ENCODE measurements at regions not wholly inside any gene's neighbourhood (a gene's known extent, or its start where the extent isn't known, plus 50 kb on each side); places are given as distances from the start of the nearest gene placed in this dataset.
"Not testable (repeated sequence)": the region's sequence is repeated elsewhere in the genome, so short reads cannot be mapped to it uniquely, and the experiment has no call there.

DNA sequence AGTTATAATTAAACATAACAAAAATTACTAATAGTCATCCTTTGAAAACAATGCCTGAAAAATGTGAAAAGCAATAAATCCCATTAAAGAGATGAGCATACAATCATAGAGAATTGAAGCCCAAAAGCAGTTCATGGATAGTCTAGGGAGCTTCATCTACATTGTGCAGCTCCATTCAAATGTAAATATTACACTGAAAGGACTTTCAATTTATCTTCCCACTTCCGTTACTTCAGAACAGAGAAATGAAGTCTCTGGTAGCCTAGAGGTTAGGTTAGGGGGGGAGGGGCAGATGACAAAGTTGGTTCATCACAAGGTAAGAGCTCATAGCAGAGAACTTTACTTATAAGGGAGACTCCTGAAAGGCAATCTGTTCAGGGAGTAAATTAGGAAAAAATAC lies 126.6 kb upstream of the RGPD4 start:
- DNase-seq (ENCODE audit: low read depth in 2 of 2) = no peak

DNA sequence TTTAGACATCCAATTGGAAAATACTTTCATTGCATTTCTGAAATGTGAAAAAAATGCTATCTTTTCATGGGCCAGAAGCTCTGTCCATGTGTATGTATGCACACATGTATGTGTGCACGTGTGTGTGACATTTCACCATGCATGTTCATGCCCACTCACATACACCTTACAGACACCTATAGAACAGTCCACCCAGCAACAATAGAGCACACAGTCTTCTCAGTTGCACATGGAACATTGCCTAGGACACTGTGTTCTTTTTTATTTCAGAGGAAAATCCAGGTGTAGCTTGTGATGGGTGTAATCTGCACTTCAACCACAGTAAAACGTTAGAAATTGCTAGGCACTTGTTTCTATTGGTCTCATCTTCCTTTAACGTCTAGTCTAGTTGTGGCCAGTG lies 114.8 kb upstream of the RGPD4 start:
- DNase-seq (ENCODE audit: low read depth in 2 of 2) = no peak

DNA sequence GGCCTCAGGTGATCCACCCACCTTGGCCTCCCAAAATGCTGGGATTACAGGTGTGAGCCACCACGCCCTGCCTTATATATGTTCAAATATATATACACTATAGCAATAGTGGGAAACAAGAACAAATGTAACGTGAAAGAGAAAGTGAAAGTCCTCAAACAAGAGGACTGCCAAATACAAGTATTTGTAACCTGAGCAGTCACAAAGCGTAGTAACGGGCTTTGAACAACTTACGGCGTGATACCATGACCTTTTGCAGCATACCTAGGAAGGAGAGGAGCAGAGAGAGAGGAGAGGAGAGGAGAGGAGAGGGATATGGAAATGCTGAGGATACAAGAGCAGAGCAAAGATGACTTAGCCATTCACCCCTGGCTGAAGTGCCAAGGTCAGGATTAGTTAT lies 113.8 kb upstream of the RGPD4 start:
- DNase-seq (ENCODE audit: low read depth in 2 of 2) = no peak

DNA sequence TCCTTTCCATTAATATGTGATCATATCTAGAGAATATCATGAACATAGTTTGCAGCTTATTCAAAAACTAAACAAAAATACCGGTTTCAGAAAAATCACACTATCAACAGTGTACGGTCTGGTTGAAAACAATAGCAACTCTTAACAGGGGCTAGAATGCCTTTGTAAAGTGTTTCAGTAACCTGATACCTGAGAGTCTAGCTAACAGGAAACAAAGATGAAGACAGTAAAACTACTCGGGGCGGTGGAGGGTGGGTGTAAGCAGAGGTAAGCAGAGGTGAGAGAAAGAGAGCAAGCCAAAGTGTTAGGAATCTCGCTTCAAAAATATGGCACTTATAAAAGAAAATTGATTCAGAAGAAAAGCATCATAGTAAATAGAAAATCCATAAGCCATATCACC lies 109.0 kb upstream of the RGPD4 start:
- DNase-seq (ENCODE audit: low read depth in 2 of 2) = no peak

DNA sequence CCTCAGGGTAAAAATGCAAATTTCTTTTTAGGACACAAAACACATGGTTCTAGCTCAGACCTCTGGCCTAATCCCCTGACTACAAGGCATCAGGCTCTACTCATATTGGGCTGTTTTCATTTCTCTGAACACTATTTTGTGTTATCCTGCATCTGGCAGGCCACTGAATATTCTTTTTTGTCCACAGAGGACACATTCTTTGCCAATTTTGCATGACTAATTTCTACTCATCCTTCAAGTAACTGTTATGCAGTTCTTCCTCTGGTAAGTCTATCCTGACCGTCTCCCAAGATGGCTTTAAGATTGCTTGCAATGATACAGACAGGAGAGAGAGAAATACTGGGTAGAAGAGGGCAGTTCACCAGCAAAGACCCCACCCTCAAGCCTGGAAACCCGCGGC lies 107.6 kb upstream of the RGPD4 start:
- no peak for DNase-seq (ENCODE audit: low read depth in 2 of 2)

DNA sequence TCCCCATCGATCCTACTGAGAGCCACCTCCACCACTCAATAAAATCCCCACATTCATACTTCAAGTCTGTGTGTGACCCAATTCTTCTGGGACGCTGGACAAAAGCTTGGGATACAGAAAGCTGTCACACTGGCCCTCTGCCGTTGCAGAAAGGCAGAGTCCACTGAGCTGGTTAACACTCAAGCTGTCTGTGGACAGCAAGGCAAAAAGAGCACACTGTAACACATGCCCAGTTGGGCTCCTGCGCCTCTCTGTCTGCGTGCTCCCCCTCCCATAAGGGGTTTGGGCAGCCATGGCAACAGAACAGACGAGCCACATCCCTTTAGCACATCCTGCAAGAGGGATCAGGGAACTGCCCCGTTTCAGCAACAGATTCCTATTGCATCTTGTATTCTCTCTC lies 106.9 kb upstream of the RGPD4 start:
- DNase-seq (ENCODE audit: low read depth in 2 of 2) = no peak

DNA sequence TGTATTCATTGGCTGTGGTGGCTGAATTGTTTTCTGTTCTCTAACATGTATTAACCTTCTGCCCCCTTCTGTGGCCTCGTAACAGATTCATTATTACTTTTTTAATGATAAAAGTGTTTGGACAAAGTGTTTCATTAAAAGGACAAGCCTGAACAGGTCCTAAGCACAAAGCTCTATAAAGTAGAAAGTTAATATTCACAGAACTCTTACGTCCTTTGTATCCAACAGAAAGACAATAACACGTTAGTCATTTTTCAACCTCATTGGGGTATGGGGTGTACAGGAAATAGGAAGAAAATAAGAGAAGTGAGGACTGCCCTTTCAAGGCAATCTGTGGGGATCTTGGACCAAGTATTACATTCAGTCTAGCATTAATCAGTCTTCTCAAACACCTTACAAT lies 105.5 kb upstream of the RGPD4 start:
- DNase-seq (ENCODE audit: low read depth in 2 of 2) = no peak

DNA sequence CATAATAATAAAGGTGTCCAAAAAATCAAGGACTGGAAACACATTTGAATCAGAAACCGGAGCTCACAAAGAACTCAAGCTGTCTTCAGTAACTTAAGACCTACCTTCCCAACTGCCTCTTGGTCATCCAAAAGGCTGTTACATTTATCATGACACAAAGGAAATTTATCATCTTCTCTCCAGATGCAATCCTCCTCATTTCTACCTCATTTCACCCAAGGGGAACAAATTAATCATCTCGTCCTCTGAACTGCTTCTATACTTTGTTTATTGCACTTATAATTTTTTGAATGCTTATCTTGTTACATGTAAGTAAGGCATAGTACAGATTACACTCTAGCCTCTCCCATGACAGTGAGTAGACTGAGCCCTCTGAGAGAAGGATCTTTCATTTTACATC lies 105.1 kb upstream of the RGPD4 start:
- DNase-seq (ENCODE audit: low read depth in 2 of 2) = no peak

DNA sequence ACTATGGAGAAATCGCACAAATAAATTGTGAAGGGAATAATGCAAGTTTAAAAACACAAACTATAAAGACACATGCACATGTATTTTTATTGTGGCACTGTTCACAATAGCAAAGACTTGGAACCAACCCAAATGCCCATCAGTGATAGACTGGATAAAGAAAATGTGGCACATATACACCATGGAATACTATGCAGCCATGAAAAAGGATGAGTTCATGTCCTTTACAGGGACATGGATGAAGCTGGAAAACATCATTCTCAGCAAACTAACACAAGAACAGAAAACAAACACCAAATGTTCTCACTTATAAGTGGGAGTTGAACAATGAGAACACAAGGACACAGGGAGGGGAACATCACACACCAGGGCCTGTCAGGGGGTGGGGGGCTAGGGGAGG lies 100.9 kb upstream of the RGPD4 start:
- DNase-seq (ENCODE audit: low read depth in 2 of 2) = not testable (repeated sequence)

DNA sequence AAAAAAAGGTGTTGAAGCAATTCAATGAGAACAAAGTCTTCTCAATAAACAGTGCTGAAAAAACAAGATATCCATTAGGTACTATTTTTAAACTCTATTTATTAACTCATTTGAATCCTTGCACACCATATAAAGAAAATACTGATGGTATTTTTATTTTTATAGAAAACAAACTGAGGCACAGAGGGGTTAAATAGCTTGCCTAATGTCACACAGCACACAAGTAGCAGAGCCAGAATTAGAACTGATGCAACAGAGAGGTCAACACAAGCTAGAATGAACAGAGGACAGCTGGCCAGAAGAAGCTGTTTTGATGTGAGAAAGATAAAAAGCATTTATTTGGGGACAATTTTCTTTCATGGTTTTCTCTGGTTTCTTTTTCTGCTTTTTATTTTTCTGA lies 99.4 kb upstream of the RGPD4 start:
- DNase-seq (ENCODE audit: low read depth in 2 of 2) = no peak

DNA sequence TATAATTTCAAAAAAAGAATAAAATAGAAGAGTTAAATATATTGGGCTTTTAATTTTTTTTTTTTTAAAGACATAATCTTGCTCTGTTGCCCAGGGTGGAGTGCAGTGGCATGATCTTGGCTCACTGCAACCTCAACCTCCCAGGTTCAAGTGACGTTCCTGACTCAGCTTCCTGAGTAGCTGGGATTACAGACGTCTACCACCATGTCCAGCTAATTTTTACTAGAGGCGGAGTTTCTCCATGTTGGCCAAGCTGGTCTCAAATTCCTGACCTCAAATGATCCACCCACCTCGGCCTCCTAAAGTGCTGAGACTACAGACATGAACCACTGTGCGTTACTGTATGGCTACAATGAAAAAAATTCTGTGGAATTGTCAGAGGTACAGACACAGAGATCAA lies 98.1 kb upstream of the RGPD4 start:
- DNase-seq (ENCODE audit: low read depth in 2 of 2) = no peak

DNA sequence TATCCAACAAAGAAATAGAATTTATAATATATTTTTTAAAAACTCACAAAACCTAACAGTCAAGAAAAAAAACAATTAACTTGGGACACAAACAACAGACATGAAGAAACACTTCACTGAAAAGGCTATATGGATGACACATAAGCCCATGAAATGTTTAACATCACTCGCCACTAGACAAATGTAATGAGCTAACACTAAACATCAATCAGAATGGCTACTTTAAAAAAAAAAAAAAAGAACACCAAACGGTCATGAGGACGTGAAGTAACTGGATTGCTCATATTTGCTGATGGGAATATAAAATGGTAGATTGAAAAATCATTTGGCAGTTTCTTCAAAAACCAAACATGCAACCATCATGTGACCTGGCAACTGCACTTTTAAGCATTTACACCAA lies 97.3 kb upstream of the RGPD4 start:
- no peak for DNase-seq (ENCODE audit: low read depth in 2 of 2)

DNA sequence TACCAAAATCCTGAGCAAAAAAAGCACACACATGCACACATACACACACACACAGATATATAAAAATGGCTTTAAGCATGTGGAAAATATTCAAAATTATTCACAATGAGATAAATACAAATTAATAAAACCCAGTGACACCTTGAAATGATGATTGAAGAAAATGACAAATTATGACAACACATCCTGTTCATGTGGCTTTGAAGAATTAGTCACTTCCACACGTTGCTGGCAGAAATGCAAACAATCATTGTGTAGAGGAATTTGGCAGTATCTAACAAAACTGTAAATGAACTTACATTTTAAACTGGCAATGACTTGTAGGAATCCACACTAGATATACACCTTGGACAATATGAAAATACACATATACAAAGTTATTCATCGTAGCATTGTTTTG lies 95.8 kb upstream of the RGPD4 start:
- no peak for DNase-seq (ENCODE audit: low read depth in 2 of 2)

DNA sequence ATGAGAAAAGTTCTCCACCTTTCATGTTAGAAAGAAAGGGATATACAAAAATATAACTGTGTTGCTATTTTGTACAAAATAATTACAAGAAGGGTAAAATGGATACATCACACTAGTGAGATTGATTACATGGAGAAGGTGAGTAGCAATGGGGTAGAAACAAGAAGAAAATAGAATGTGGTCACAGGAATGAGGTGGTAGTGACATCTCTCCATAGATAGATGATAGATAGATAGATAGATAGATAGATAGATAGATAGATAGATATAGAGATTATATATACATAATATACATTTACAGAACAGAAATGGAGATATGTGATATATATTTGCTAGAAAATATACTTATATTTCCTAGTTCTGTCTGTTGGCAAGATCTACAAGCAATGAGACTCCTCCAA lies 95.3 kb upstream of the RGPD4 start:
- no peak for DNase-seq (ENCODE audit: low read depth in 2 of 2)

DNA sequence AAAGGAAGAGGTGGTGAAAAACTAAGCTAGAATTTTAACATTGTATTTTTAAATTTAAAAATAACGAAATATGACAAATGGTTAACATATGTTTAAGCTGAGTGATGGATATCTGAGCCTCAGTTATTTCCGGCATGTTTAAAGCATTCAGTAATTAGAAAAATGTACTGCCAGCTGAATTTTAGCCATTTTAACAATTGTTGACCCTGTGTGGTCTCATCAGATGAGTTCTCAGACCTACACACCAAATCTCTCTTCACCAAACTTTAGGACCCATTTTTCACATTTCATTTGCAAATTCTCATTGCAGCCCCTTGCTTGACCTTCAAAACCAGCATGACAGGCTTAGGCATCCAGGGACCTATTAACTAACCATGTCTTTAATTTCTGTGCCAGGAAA lies 91.5 kb upstream of the RGPD4 start:
- no peak for DNase-seq (ENCODE audit: low read depth in 2 of 2)

DNA sequence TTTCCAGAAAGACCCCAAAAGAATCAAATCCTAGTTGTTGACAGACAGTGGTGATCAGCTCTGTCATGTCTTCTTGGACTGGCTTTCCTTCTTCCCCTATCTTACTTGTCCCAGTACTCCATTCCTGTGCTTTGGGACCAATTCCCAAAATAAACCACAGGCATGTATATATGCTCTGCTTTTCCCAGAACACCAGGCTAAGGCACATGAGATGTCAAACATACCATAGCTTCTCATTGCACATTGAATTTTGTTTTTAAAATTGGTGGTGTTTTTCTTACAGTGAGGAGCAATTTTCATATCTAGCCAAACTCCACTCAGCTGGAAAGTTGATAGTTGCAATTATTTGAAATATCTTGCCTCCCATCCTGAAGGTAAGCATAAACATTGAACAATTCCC lies 88.9 kb upstream of the RGPD4 start:
- no peak for DNase-seq (ENCODE audit: low read depth in 2 of 2)

DNA sequence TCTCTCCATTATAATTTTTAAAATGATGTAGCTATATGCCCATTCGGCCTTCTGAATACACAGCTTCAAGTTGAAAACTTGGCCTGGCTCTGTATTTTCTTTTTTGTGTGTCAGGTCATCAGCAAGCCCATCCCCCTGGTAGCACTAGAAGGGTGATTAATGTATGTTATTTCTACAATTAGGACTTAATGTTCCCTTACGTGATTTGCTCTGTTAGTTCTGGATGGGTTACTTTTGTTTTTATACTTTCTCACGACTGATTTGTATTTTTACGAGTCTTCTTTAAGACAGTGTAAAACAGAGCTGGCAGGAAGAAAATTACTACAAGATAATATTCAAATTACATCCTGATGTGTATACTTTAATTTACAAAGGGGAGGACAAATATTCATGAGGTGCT lies 88.4 kb upstream of the RGPD4 start:
- DNase-seq (ENCODE audit: low read depth in 2 of 2) = no peak

DNA sequence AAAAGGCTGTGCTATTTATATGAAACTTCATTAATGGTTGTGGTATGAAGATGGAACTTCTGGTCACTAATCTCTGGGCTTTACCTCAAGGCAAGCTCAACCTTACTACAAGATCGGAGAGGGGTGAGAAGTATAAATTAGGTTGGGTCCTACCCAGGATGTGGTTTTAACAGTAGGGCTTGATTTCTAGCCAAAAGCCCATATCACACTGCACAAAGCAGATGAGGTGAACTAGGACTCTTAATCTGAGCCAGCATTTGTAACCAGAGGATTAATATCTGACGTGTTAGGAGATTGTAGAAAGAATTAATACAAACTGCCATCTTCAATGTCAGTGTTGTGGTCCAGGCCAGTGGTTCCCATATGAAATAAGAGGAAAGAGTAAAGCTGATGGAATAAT lies 86.4 kb upstream of the RGPD4 start:
- DNase-seq (ENCODE audit: low read depth in 2 of 2) = no peak

DNA sequence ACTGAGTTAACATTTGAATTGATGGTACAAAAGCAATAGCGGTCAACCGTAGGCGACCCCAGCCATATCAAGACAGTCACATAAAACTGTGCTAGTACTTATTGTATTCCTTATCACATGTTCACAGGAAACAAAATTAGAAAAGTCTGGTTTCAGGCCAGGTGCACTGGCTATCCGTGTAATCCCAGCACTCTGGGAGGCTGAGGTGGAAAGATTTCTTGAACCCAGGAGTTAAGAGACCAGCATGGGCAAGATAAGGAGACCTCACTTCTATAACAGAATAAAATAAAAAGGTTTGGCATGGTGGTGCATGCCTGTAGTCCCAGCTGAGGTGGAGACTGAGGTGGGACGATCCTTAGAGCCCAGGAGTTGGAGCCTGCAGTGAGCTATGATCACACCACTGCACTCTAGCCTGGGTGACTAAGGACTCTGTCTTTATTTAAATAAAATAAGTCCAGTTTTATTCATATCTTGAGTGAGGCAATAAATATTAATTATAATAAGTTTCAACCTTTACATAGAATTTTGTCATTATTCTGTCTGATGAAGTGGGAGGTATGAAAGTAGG lies 84.1 kb upstream of the RGPD4 start:
- no peak for DNase-seq (ENCODE audit: low read depth in 2 of 2)

DNA sequence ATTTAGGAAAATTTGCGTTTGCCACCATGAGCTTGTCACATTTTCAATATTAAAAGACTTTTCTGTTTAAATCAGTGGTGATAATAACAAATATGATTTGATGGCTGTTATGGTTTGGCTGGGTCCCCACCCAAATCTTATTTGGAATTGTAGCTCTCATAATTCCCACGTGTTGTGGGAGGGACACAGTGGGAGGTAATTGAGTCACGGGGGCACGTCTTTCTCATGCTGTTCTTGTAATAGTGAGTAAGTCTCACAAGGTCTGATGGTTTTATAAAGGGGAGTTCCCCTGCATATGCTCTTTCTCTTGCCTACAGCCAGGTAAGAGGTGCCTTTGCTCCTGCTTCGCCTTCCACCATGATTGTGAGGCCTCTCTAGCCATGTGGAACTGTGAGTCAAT lies 83.4 kb upstream of the RGPD4 start:
- DNase-seq (ENCODE audit: low read depth in 2 of 2) = no peak

DNA sequence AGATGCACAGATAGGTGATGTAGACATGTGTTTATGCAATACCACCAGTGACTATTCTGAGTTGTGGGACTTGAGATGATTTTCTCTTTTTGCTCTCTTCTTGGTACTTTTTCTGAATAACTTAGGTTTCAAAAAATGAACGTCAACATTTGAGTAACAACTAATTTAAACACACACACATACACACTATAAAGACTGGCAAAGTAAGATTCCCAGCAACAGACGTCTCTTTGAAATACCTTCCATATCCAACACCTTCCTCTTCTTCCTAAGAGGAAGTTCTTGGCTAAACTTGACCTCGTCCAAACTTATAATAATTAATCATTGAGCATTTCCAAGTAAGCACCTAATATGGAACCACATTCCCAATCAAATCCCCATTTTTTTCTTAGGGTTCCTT lies 81.6 kb upstream of the RGPD4 start:
- DNase-seq (ENCODE audit: low read depth in 2 of 2) = no peak

DNA sequence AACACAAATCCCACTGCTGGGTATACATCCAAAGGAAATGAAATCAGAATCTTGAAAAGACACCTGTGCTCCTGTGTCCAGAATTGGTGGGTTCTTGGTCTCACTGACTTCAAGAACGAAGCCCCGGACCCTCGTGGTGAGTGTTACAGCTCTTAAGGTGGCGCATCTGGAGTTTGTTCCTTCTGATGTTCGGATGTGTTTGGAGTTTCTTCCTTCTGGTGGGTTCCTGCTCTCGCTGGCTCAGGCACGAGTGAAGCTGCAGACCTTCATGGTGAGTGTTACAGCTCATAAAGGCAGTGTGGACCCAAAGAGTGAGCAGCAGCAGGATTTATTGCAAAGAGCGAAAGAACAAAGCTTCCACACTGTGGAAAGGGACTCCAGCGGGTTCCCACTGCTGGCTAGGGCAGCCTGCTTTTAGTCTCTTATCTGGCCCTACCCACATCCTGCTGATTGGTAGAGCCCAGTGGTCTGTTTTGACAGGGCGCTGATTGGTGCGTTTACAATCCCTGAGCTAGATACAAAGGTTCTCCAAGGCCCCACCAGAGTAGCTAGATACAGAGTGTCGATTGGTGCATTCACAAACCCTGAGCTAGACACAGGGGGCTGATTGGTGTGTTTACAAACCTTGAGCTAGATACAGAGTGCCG lies 80.0 kb upstream of the RGPD4 start:
- not testable (repeated sequence) for DNase-seq (ENCODE audit: low read depth in 2 of 2)

DNA sequence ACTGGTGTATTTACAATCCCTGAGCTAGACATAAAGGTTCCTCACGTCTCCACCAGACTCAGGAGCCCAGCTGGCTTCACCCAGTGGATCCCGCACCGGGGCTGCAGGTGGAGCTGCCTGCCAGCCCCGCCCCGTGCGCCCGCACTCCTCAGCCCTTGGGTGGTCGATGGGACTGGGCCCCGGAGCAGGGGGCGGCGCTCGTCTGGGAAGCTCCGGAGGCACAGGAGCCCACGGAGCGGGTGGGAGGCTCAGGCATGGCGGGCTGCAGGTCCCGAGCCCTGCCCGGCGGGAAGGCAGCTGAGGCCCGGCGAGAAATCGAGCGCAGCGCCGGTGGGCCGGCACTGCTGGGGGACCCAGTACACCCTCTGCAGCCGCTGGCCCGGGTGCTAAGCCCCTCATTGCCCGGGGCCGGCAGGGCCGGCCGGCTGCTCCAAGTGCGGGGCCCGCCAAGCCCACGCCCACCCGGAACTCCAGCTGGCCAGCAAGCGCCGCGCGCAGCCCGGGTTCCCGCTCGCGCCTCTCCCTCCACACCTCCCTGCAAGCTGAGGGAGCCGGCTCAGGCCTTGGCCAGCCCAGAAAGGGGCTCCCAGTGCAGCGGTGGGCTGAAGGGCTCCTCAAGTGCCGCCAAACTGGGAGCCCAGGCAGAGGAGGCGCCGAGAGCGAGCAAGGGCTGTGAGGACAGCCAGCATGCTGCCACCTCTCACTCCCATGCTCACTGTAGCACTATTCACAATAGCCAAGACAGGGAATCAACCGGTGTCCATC lies 79.3 kb upstream of the RGPD4 start:
- DNase-seq (ENCODE audit: low read depth in 2 of 2) = not testable (repeated sequence)

Measured in stimulated activated CD4-positive, alpha-beta T cell treated with anti-CD3 and anti-CD28 coated beads, Interleukin-4, amount 100 ng/mL, for 48 hours (primary cell).